A549 (cell line): ENCODE measurements at regions not wholly inside any gene's neighbourhood (a gene's known extent, or its start where the extent isn't known, plus 50 kb on each side); places are given as distances from the start of the nearest gene placed in this dataset.

Source experiments
- ATAC-seq, 2 experiments: fragments of 200-7000 bp in 1 of 2; fragments of >200 bp in 1 of 2; cut with Nextera tagmentation in 1 of 2; cut with Tn5 transposase in 1 of 2; 3 replicates each; pipeline versions ENCODE4 v1.8.0 to v1.9.1; 2018 to 2020; ENCODE audit warnings: mild to moderate bottlenecking in 1 of 2, moderate library complexity in 1 of 2
- CTCF ChIA-PET: fragments of 300-600 bp; sonication (Branson Sonifier 250); formaldehyde crosslinking; extraction: SDS; loops from one replicate; lab custom pipeline; 2021; ENCODE audit warnings: antibody characterized with exemption, inconsistent platforms; lab: Yijun Ruan, JAX
- POLR2A ChIA-PET: fragments of 350-600 bp; formaldehyde crosslinking; extraction: SDS; loops from one replicate; lab custom pipeline; 2021; ENCODE audit warnings: antibody characterized with exemption, inconsistent platforms; lab: Yijun Ruan, JAX
- DNase-seq, 2 experiments: peaks; one replicate each; pipeline versions ENCODE4 v3.0.0 to v3.0.0-alpha.2; 2011 to 2016; ENCODE audit warnings: low read depth in 1 of 2, low spot score in 1 of 2
- FAIRE-seq: peaks from 2 replicates; lab custom pipeline; 2011; peaks lifted over from hg19 to GRCh38; lab: Jason Lieb, UNC
- H3K27ac ChIP-seq, 2 experiments: fragments of >200 bp; sonication (Bioruptor Twin); formaldehyde crosslinking; 3 replicates each; pipeline ENCODE4 v1.5.1; 2016 to 2017
- H3K4me1 ChIP-seq: fragments of >200 bp; sonication (Bioruptor Twin); formaldehyde crosslinking; 3 replicates; pipeline ENCODE4 v1.6.1; 2016
- H3K4me2 ChIP-seq: fragments of >200 bp; sonication (Bioruptor Twin); formaldehyde crosslinking; 3 replicates; pipeline ENCODE4 v1.6.1; 2016
- H3K4me3 ChIP-seq: fragments of >200 bp; sonication (Bioruptor Twin); formaldehyde crosslinking; 3 replicates; pipeline ENCODE4 v1.5.1; 2016
- H3K9me3 ChIP-seq: fragments of >200 bp; sonication (Bioruptor Twin); formaldehyde crosslinking; 3 replicates; pipeline ENCODE4 v1.6.1; 2016
- ATOH8 ChIP-seq: fragments of 250-450 bp; sonication (Bioruptor Pico); IDR thresholded peaks from 2 replicates; pipeline ENCODE4 v1.5.0; 2020; ENCODE audit warnings: low read depth, mild to moderate bottlenecking, moderate library complexity
- CBX2 ChIP-seq: fragments of 200-600 bp; sonication (generic); IDR thresholded peaks from 2 replicates; pipeline ENCODE4 v1.6.1; 2016; ENCODE audit warnings: low read depth, mild to moderate bottlenecking, borderline replicate concordance
- CBX8 ChIP-seq: fragments of 200-600 bp; sonication (generic); IDR thresholded peaks from 2 replicates; pipeline ENCODE4 v1.6.1; 2016
- CEBPB ChIP-seq, 2 experiments: fragments of >200 bp in 1 of 2; sonication (Bioruptor Twin) in 1 of 2; formaldehyde crosslinking in 1 of 2; IDR thresholded peaks; 2 replicates each; pipeline ENCODE4 v1.6.1; 2012 to 2016
- CHD2 ChIP-seq: fragments of 150-350 bp; IDR thresholded peaks from 2 replicates; pipeline ENCODE4 v1.6.1; 2014; ENCODE audit warnings: low read length; ENCODE audit not compliant: partially characterized antibody
- CHD4 ChIP-seq: fragments of 200-600 bp; sonication (generic); IDR thresholded peaks from 2 replicates; pipeline ENCODE4 v1.6.1; 2016; ENCODE audit warnings: antibody characterized with exemption, mild to moderate bottlenecking, borderline replicate concordance
- EHF ChIP-seq: fragments of 250-450 bp; sonication (Bioruptor Pico); IDR thresholded peaks from 2 replicates; pipeline ENCODE4 v1.5.0; 2020; ENCODE audit warnings: mild to moderate bottlenecking
- EHMT2 ChIP-seq: fragments of 200-600 bp; sonication (generic); IDR thresholded peaks from 2 replicates; pipeline ENCODE4 v1.6.1; 2016; ENCODE audit warnings: antibody characterized with exemption, low read depth, mild to moderate bottlenecking, moderate library complexity
- ELK1 ChIP-seq: fragments of 150-350 bp; IDR thresholded peaks from 2 replicates; pipeline ENCODE4 v1.6.1; 2014; ENCODE audit warnings: low read depth, mild to moderate bottlenecking, low read length
- EP300 ChIP-seq, 2 experiments: fragments of >200 bp; sonication (Bioruptor Twin); formaldehyde crosslinking; IDR thresholded peaks; 2 replicates in 1 of 2; 3 replicates in 1 of 2; pipeline ENCODE4 v1.6.1; 2016 to 2017
- ESRRA ChIP-seq: fragments of 150-350 bp; IDR thresholded peaks from 2 replicates; pipeline ENCODE4 v1.6.1; 2014; ENCODE audit warnings: mild to moderate bottlenecking, low read length, borderline replicate concordance
- HMGXB4 ChIP-seq: fragments of 250-450 bp; sonication (Bioruptor Pico); IDR thresholded peaks from 2 replicates; pipeline ENCODE4 v1.5.0; 2021; ENCODE audit warnings: mild to moderate bottlenecking, moderate library complexity, borderline replicate concordance
- HOXB13 ChIP-seq: fragments of 250-450 bp; sonication (Bioruptor Pico); IDR thresholded peaks from 2 replicates; pipeline ENCODE4 v1.5.0; 2020; ENCODE audit warnings: low read depth, mild to moderate bottlenecking, moderate library complexity
- HOXB5 ChIP-seq: fragments of 250-450 bp; sonication (Bioruptor Pico); IDR thresholded peaks from 2 replicates; pipeline ENCODE4 v1.5.0; 2020; ENCODE audit warnings: mild to moderate bottlenecking, moderate library complexity
- JUN ChIP-seq, 2 experiments: fragments of >200 bp; sonication (Bioruptor Twin); formaldehyde crosslinking; IDR thresholded peaks; 2 replicates in 1 of 2; 3 replicates in 1 of 2; pipeline ENCODE4 v1.6.1; 2016 to 2017
- JUNB ChIP-seq: fragments of >200 bp; sonication (Bioruptor Twin); formaldehyde crosslinking; IDR thresholded peaks from 2 replicates; pipeline ENCODE4 v1.6.1; 2016
- MAZ ChIP-seq: fragments of 150-350 bp; IDR thresholded peaks from 2 replicates; pipeline ENCODE4 v1.6.1; 2014; ENCODE audit warnings: antibody characterized with exemption, low read depth, low read length, borderline replicate concordance
- NPAS2 ChIP-seq: fragments of 250-450 bp; sonication (Bioruptor Pico); IDR thresholded peaks from 2 replicates; pipeline ENCODE4 v1.8.0; 2022; ENCODE audit warnings: mild to moderate bottlenecking, moderate library complexity, borderline replicate concordance
- NR3C1 ChIP-seq: fragments of >200 bp; sonication (Bioruptor Twin); formaldehyde crosslinking; IDR thresholded peaks from 3 replicates; pipeline ENCODE4 v1.6.1; 2017
- POLR2A ChIP-seq: IDR thresholded peaks from 2 replicates; pipeline ENCODE4 v1.6.1; 2012; ENCODE audit warnings: mild to moderate bottlenecking, low read length
- SMC3 ChIP-seq: fragments of >200 bp; sonication (Bioruptor Twin); formaldehyde crosslinking; IDR thresholded peaks from 3 replicates; pipeline ENCODE4 v1.6.1; 2018; ENCODE audit warnings: inconsistent platforms
- TFCP2L1 ChIP-seq: fragments of 250-450 bp; sonication (Bioruptor Pico); IDR thresholded peaks from 2 replicates; pipeline ENCODE4 v1.5.0; 2021; ENCODE audit warnings: mild to moderate bottlenecking
- ZNF302 ChIP-seq: fragments of 250-450 bp; sonication (Bioruptor Pico); IDR thresholded peaks from 2 replicates; pipeline ENCODE4 v1.9.0; 2021; ENCODE audit warnings: inconsistent platforms, mild to moderate bottlenecking, moderate library complexity
- ZSCAN20 ChIP-seq: fragments of 250-450 bp; sonication (Bioruptor Pico); IDR thresholded peaks from 2 replicates; pipeline ENCODE4 v1.8.0; 2022; ENCODE audit warnings: mild to moderate bottlenecking, moderate library complexity
- WGBS: methylation state at CpG from one replicate; pipeline ENCODE4 v1.1.6; 2017; ENCODE audit errors: missing lambda C conversion rate; 5-methylcytosine and 5-hydroxymethylcytosine counted together

GRCh38 chr9:106718936-106719335 is 144.0 kb upstream of the ZNF462 start:
- H3K9me3 ChIP-seq, result no peaks in the 10 kb centered on the region
- H3K4me1 ChIP-seq, result peaks cover 29% of the 10 kb centered on the region
- CTCF ChIA-PET, result no interaction called here
- H3K4me3 ChIP-seq, result no peak overlapping the region
- POLR2A ChIA-PET, result no interaction called here
- H3K4me2 ChIP-seq, result 0 out of 3 replicates have a peak overlapping the region, but pooled peaks have one; percentile 5
- FAIRE-seq (no peak), DNase-seq (no peak), ATAC-seq (peak in 1 of 2 experiments; percentile 34; a peak in 1 of 6 replicates)
- TF ChIP-seq CBX8 (no peak), ELK1 (no peak), POLR2A (no peak), ZSCAN20 (CRISPR knock-in tag) (no peak), JUN (IDR thresholded peaks at IDR 0.05) (no peak), NPAS2 (CRISPR knock-in tag) (no peak), JUNB (no peak)
- no peak overlapping the region for H3K27ac ChIP-seq

- Histone ChIP-seq H3K4me2 (no peak overlapping the region), H3K4me1 (peaks cover 21% of the 10 kb centered on the region), H3K4me3 (no peak overlapping the region), H3K9me3 (no peaks in the 10 kb centered on the region), H3K27ac (no peak overlapping the region)
- DNase-seq (no peak), ATAC-seq (no peak), FAIRE-seq (no peak)
- 32% methylated on average over 4 of the region's 4 CpGs for WGBS
- ChIA-PET POLR2A (no interaction called here), CTCF (interaction anchor here (1.3 kb wide), 1 partner anchor 12 kb away, joined by 4 read pairs; no protein-coding TSS in a partner anchor)
- TF ChIP-seq ATOH8 (CRISPR knock-in tag) (no peak), POLR2A (no peak), EP300 (IDR thresholded peaks at IDR 0.05) (no peak), HMGXB4 (no peak), CEBPB (IDR thresholded peaks at IDR 0.05) (0 out of 4 replicates have a peak, but pooled peaks of 1 of the 2 experiments have one; percentile 30), TFCP2L1 (no peak)
These were observed 140.8 kb upstream of the ZNF462 start for GRCh38 chr9:106722051-106722753.

GRCh38 chr9:106723926-106724325 is 139.0 kb upstream of the ZNF462 start:
- Histone ChIP-seq H3K4me2 (no peak overlapping the region), H3K4me3 (no peak overlapping the region), H3K4me1 (peaks cover 5% of the 10 kb centered on the region; the same call in 2 of the 3 replicates), H3K9me3 (no peaks in the 10 kb centered on the region), H3K27ac (no peak overlapping the region)
- CTCF ChIA-PET, result interaction anchor here (0.7 to 1.1 kb wide), 3 partner anchors 17 to 63 kb away, joined by 3 read pairs; no protein-coding TSS in a partner anchor
- POLR2A ChIA-PET, result no interaction called here
- no peak for TF ChIP-seq NR3C1
- TF ChIP-seq HOXB5 (CRISPR knock-in tag), result no peak
- no peak for TF ChIP-seq JUNB
- TF ChIP-seq HOXB13 (CRISPR knock-in tag), result no peak
- TF ChIP-seq MAZ, result no peak
- no peak for TF ChIP-seq ZNF302
- no peak for TF ChIP-seq ESRRA
- no peak for TF ChIP-seq EHF (CRISPR knock-in tag)
- no peak for TF ChIP-seq CHD2
- no peak for TF ChIP-seq EHMT2
- no peak for TF ChIP-seq CHD4
- TF ChIP-seq SMC3, result no peak
- no peak for TF ChIP-seq NPAS2 (CRISPR knock-in tag)
- no peak for TF ChIP-seq CBX8
- TF ChIP-seq CBX2, result no peak
- ATAC-seq (no peak), FAIRE-seq (no peak), DNase-seq (no peak)
